A673 (cell line): ENCODE measurements at regions not wholly inside any gene's neighbourhood (a gene's known extent, or its start where the extent isn't known, plus 50 kb on each side); places are given as distances from the start of the nearest gene placed in this dataset.

Source experiments
- CTCF ChIP-seq: fragments of 300-800, 200-600 bp; sonication (generic); conservative IDR thresholded peaks from 2 replicates; pipeline ENCODE4 v1.5.1; 2017; ENCODE audit warnings: low read depth, mild to moderate bottlenecking, antibody characterized with exemption, low read length, moderate library complexity, mixed read lengths
- EZH2 ChIP-seq: fragments of 200-600 bp; sonication (generic); IDR thresholded peaks from 2 replicates; pipeline ENCODE4 v1.6.1; 2017; ENCODE audit warnings: borderline replicate concordance, low read depth, mild to moderate bottlenecking, mixed read lengths, antibody characterized with exemption, low read length; ENCODE audit not compliant: poor library complexity, severe bottlenecking

DNA sequence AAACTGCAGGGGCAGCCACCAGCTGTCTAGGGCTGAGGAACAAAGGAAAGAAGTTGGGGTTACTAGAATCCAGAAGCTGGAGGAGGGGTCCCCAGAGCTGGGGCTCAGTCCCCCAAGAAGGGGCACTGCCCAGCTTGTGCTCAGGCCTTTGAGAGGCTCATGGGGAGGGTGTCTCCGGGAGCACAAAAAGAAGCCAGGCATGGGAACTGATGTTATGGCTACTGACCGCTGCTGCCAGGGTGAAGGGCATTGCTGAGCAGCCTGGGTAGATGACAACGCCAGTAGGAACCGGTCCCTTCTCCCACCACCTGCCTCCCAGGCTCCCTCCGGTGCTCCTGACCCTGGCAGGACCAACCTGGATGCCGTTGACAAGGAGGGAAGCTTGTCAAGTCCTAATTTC, 762.5 kb upstream of the TPTE start:
- TF ChIP-seq CTCF = no peak
- TF ChIP-seq EZH2 = no peak
